CD14-positive monocyte (primary cell): ENCODE measurements at regions not wholly inside any gene's neighbourhood (a gene's known extent, or its start where the extent isn't known, plus 50 kb on each side); places are given as distances from the start of the nearest gene placed in this dataset.

Experiments used
- DNase-seq, 3 donors: peaks; one replicate each; pipeline ENCODE4 v3.0.0-alpha.2; 2011 to 2022
- H2AFZ ChIP-seq: 2 replicates; pipeline ENCODE4 v1.6.0; 2012; ENCODE audit warnings: mild to moderate bottlenecking, low read depth, low read length, inconsistent platforms; ENCODE audit not compliant: insufficient read depth, poor library complexity, severe bottlenecking
- H3K27ac ChIP-seq, 2 donors: 1 replicate in 1 of 2; 2 replicates in 1 of 2; pipeline ENCODE4 v1.5.1; 2012 to 2013; ENCODE audit warnings: low read length in 2 of 2, control low read depth in 1 of 2, inconsistent platforms in 1 of 2, low read depth in 1 of 2, mild to moderate bottlenecking in 1 of 2
- H3K27me3 ChIP-seq, 2 donors: one replicate each; pipeline versions ENCODE4 v1.6.0 to v1.6.1; 2011 to 2013; ENCODE audit warnings: low read length in 2 of 2; ENCODE audit not compliant: control insufficient read depth in 2 of 2, insufficient read depth in 2 of 2
- H3K36me3 ChIP-seq, 2 donors: replicated peaks in 1 of 2; 1 replicate in 1 of 2; 2 replicates in 1 of 2; pipeline versions ENCODE4 v1.5.1 to v1.6.1; 2012 to 2013; ENCODE audit warnings: low read length in 2 of 2, control low read depth in 1 of 2, inconsistent platforms in 1 of 2, mild to moderate bottlenecking in 1 of 2; ENCODE audit not compliant: insufficient read depth in 2 of 2, control insufficient read depth in 1 of 2
- H3K4me1 ChIP-seq, 2 donors: 1 replicate in 1 of 2; 2 replicates in 1 of 2; pipeline versions ENCODE4 v1.5.1 to v1.6.1; 2012 to 2013; ENCODE audit warnings: low read length in 2 of 2, control low read depth in 1 of 2, inconsistent platforms in 1 of 2, mild to moderate bottlenecking in 1 of 2, moderate library complexity in 1 of 2; ENCODE audit not compliant: insufficient read depth in 2 of 2, control insufficient read depth in 1 of 2
- H3K4me2 ChIP-seq: replicated peaks from 2 replicates; pipeline ENCODE3; 2012; ENCODE audit warnings: low read length, moderate library complexity, mild to moderate bottlenecking; ENCODE audit not compliant: poor library complexity, severe bottlenecking; ENCODE audit errors: extremely low read depth
- H3K4me3 ChIP-seq, 3 experiments: fragments of 200-600 bp in 1 of 3; sonication (generic) in 1 of 3; replicated peaks in 1 of 3; 1 replicate in 2 of 3; 2 replicates in 1 of 3; pipeline ENCODE4 v1.5.1; 2011 to 2013; ENCODE audit warnings: low read length in 3 of 3, mild to moderate bottlenecking in 3 of 3, control low read depth in 2 of 3, low read depth in 2 of 3, inconsistent platforms in 1 of 3, moderate library complexity in 1 of 3
- H3K79me2 ChIP-seq: 2 replicates; pipeline ENCODE4 v1.6.0; 2012; ENCODE audit warnings: mild to moderate bottlenecking, control low read depth, inconsistent platforms, low read length, moderate library complexity; ENCODE audit not compliant: insufficient read depth
- H3K9ac ChIP-seq: 2 replicates; pipeline ENCODE4 v1.6.0; 2017; ENCODE audit warnings: low read length, mild to moderate bottlenecking; ENCODE audit not compliant: insufficient read depth, poor library complexity, severe bottlenecking
- H3K9me3 ChIP-seq, 2 donors: replicated peaks in 1 of 2; 1 replicate in 1 of 2; 2 replicates in 1 of 2; pipeline versions ENCODE4 v1.5.1 to v1.6.1; 2012 to 2013; ENCODE audit warnings: low read length in 2 of 2, control low read depth in 1 of 2; ENCODE audit not compliant: control insufficient read depth in 1 of 2, insufficient read depth in 1 of 2
- H4K20me1 ChIP-seq: 2 replicates; pipeline ENCODE4 v1.6.0; 2012; ENCODE audit warnings: mild to moderate bottlenecking, low read length, control low read depth, moderate library complexity; ENCODE audit not compliant: insufficient read depth
- H3K27ac Mint-ChIP-seq, 7 donors: one replicate each; pipeline ENCODE4 v1.8.0; 2020; ENCODE audit warnings: mild to moderate bottlenecking in 7 of 7, mixed read lengths in 7 of 7, moderate library complexity in 6 of 7, inconsistent platforms in 2 of 7
- H3K27me3 Mint-ChIP-seq, 3 donors: one replicate each; pipeline ENCODE4 v1.8.0; 2021 to 2022; ENCODE audit warnings: low read depth in 3 of 3, mild to moderate bottlenecking in 3 of 3, mixed read lengths in 3 of 3, moderate library complexity in 3 of 3, inconsistent platforms in 1 of 3
- H3K36me3 Mint-ChIP-seq, 2 donors: one replicate each; pipeline ENCODE4 v1.8.0; 2020; ENCODE audit warnings: mixed read lengths in 2 of 2, inconsistent platforms in 1 of 2, mild to moderate bottlenecking in 1 of 2
- H3K4me1 Mint-ChIP-seq: one replicate; pipeline ENCODE4 v1.8.0; 2020; ENCODE audit warnings: mild to moderate bottlenecking, mixed read lengths
- H3K4me3 Mint-ChIP-seq, 2 donors: one replicate each; pipeline ENCODE4 v1.8.0; 2020; ENCODE audit warnings: mild to moderate bottlenecking in 2 of 2, mixed read lengths in 2 of 2, moderate library complexity in 1 of 2
- H3K9me3 Mint-ChIP-seq, 7 donors: one replicate each; pipeline ENCODE4 v1.8.0; 2020 to 2022; ENCODE audit warnings: mixed read lengths in 7 of 7, mild to moderate bottlenecking in 6 of 7, moderate library complexity in 6 of 7, inconsistent platforms in 2 of 7
- CTCF ChIP-seq: fragments of 200-600 bp; IDR thresholded peaks from one replicate; pipeline ENCODE4 v1.8.0; 2022; ENCODE audit warnings: antibody characterized with exemption, mild to moderate bottlenecking
- WGBS: methylation state at CpG from one replicate; pipeline ENCODE4 v1.1.5; 2013; ENCODE audit warnings: missing lambda C conversion rate; ENCODE audit not compliant: insufficient coverage; 5-methylcytosine and 5-hydroxymethylcytosine counted together
- intact Hi-C, 2 donors: fragments of 100-400 bp; cut with micrococcal nuclease; formaldehyde crosslinking; loops; one replicate each; pipeline versions ENCODE4 v1.15.0 to v1.15.1; 2023

GRCh38 chr22:49353235-49353634 is 474.4 kb downstream of the BRD1 start:
- Mint-ChIP-seq H3K27ac (no peak overlapping the region), H3K36me3 (no peaks in the 10 kb centered on the region), H3K4me1 (no peaks in the 10 kb centered on the region), H3K4me3 (no peak overlapping the region), H3K9me3 (peaks cover 0 to 7% (median 0%) of the 10 kb centered on the region in 7 donors), H3K27me3 (peaks cover 9 to 11% (median 11%) of the 10 kb centered on the region in 3 donors)
- H3K36me3 ChIP-seq, result no peaks in the 10 kb centered on the region
- no peaks in the 10 kb centered on the region for H3K79me2 ChIP-seq
- DNase-seq, result no peak
- H3K9ac ChIP-seq, result no peak overlapping the region
- intact Hi-C loops, result no loop called here
- H3K4me1 ChIP-seq, result no peaks in the 10 kb centered on the region
- H3K9me3 ChIP-seq, result no peaks in the 10 kb centered on the region
- H3K27me3 ChIP-seq, result peaks cover 0 to 3% of the 10 kb centered on the region in 2 donors
- no peak for TF ChIP-seq CTCF
- 82% methylated on average over 15 of the region's 17 CpGs for WGBS
- no peak overlapping the region for H3K4me2 ChIP-seq
- no peak overlapping the region for H2AFZ ChIP-seq
- no peaks in the 10 kb centered on the region for H4K20me1 ChIP-seq
- no peak overlapping the region for H3K27ac ChIP-seq
- no peak overlapping the region for H3K4me3 ChIP-seq

- Histone ChIP-seq H3K4me2 (no peak overlapping the region), H3K27ac (no peak overlapping the region), H3K36me3 (no peaks in the 10 kb centered on the region), H2AFZ (no peak overlapping the region), H3K9me3 (no peaks in the 10 kb centered on the region), H3K9ac (no peak overlapping the region), H4K20me1 (no peaks in the 10 kb centered on the region), H3K79me2 (no peaks in the 10 kb centered on the region), H3K4me1 (no peaks in the 10 kb centered on the region), H3K4me3 (no peak overlapping the region), H3K27me3 (peaks cover 0 to 3% of the 10 kb centered on the region in 2 donors)
- no peak for TF ChIP-seq CTCF
- intact Hi-C loops, result no loop called here
- DNase-seq, result no peak
- Mint-ChIP-seq H3K4me1 (no peaks in the 10 kb centered on the region), H3K4me3 (no peak overlapping the region), H3K27me3 (peaks cover 9 to 11% (median 11%) of the 10 kb centered on the region in 3 donors), H3K27ac (no peak overlapping the region), H3K9me3 (peaks cover 0 to 4% (median 0%) of the 10 kb centered on the region in 7 donors), H3K36me3 (no peaks in the 10 kb centered on the region)
- 89% methylated on average over 29 of the region's 29 CpGs for WGBS
These were observed 475.1 kb downstream of the BRD1 start for GRCh38 chr22:49352361-49353169.
